ENCODE measurements at regions not wholly inside any gene's neighbourhood (a gene's known extent, or its start where the extent isn't known, plus 50 kb on each side); places are given as distances from the start of the nearest gene placed in this dataset.

GRCh38 chr6:76779068-76779467 is 684.2 kb downstream of the HTR1B start:
- TF ChIP-seq CTCF (IDR thresholded peaks at IDR 0.05) (no peak), POLR2A (IDR thresholded peaks at IDR 0.05) (no peak)
